ENCODE measurements at regions not wholly inside any gene's neighbourhood (a gene's known extent, or its start where the extent isn't known, plus 50 kb on each side); places are given as distances from the start of the nearest gene placed in this dataset.
A peak's percentile ranks its signal among the peaks of the same experiment; 100 is the strongest.

DNA sequence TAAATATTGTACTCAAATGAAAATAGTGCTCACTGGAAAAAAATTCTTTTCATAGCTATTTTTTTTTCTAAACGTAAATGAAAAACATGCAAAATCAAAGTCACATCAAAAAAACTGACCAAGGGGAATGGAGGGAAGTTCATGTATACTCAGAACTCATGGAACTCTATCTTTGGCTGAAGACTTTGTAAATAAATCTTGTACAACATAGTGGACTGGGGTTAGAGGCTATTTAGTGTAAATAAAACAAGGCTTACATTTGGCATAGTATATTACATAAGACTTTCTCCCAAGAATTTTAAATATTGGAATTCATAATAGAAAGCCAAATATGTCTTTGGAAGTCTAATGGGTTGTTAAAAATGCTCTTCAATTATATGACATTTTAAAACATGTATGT, 59.8 kb upstream of the PDE5A start:
- DNase-seq (ENCODE audit: low read depth in 1 of 2, low spot score in 1 of 2), result no peak
- TF ChIP-seq, protein P1, sequence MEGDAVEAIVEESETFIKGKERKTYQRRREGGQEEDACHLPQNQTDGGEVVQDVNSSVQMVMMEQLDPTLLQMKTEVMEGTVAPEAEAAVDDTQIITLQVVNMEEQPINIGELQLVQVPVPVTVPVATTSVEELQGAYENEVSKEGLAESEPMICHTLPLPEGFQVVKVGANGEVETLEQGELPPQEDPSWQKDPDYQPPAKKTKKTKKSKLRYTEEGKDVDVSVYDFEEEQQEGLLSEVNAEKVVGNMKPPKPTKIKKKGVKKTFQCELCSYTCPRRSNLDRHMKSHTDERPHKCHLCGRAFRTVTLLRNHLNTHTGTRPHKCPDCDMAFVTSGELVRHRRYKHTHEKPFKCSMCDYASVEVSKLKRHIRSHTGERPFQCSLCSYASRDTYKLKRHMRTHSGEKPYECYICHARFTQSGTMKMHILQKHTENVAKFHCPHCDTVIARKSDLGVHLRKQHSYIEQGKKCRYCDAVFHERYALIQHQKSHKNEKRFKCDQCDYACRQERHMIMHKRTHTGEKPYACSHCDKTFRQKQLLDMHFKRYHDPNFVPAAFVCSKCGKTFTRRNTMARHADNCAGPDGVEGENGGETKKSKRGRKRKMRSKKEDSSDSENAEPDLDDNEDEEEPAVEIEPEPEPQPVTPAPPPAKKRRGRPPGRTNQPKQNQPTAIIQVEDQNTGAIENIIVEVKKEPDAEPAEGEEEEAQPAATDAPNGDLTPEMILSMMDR (IDR thresholded peaks at IDR 0.05; ENCODE audit: low read depth, low read length), result no peak
- H3K4me1 ChIP-seq (ENCODE audit: low read depth), result no peaks in the 10 kb centered on the region
- H3K4me3 ChIP-seq, result no peak overlapping the region
- no peak overlapping the region for H3K27ac ChIP-seq
- H3K36me3 ChIP-seq, result no peaks in the 10 kb centered on the region
- H3K9me3 ChIP-seq (ENCODE audit: low read depth), result no peaks in the 10 kb centered on the region
- no peaks in the 10 kb centered on the region for H3K27me3 ChIP-seq

DNA sequence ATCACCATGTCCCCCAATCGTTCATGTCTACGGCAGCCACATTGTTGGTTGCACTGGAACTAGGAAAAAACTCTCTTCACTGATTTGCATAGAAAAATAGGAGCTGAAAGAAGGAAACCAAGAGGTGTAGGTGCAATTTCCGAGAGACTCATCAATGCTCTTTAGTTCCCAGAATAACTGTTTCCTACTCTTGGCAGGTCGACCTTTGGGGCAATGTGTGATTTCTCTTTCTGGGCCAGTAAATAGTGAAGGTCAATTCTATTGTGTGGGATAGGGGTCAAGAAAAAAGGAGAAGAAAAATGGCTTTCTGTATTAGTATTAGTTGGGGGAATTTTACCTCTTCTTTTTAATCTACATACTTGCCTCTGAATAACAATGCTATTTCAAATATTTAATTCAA, 55.9 kb upstream of the PDE5A start:
- H3K27me3 ChIP-seq, result no peaks in the 10 kb centered on the region
- H3K36me3 ChIP-seq, result no peaks in the 10 kb centered on the region
- no peak for DNase-seq (ENCODE audit: low read depth in 1 of 2, low spot score in 1 of 2)
- H3K4me1 ChIP-seq (ENCODE audit: low read depth), result no peaks in the 10 kb centered on the region
- no peak overlapping the region for H3K27ac ChIP-seq
- no peaks in the 10 kb centered on the region for H3K9me3 ChIP-seq (ENCODE audit: low read depth)
- H3K4me3 ChIP-seq, result no peak overlapping the region
- TF ChIP-seq, protein P1 (IDR thresholded peaks at IDR 0.05; ENCODE audit: low read depth, low read length), result no peak

DNA sequence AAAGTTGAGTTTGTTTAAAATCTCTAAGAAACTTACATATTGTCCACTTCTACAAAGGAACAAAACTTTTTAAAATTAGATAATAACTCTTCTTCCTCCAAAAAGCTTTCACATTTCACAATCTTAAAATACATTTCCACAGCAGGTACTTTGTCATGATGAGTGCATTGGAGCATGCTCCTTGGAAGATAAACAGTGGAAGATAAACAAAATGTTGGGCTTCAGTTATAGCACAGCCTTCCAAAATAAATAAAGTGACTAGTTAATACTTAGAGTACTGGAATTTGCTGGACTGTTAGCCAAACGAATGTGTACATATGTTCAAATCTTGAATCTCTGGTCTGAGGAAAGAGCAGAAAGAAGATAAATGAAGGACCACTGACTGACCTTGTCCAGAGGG, 54.9 kb upstream of the PDE5A start:
- H3K27ac ChIP-seq, result no peak overlapping the region
- no peaks in the 10 kb centered on the region for H3K36me3 ChIP-seq
- H3K27me3 ChIP-seq, result no peaks in the 10 kb centered on the region
- TF ChIP-seq, protein P1 (IDR thresholded peaks at IDR 0.05; ENCODE audit: low read depth, low read length), result no peak
- no peak overlapping the region for H3K4me3 ChIP-seq
- H3K4me1 ChIP-seq (ENCODE audit: low read depth), result no peaks in the 10 kb centered on the region
- DNase-seq (ENCODE audit: low read depth in 1 of 2, low spot score in 1 of 2), result peak in 1 of 2 donors; percentile 32
- no peaks in the 10 kb centered on the region for H3K9me3 ChIP-seq (ENCODE audit: low read depth)

DNA sequence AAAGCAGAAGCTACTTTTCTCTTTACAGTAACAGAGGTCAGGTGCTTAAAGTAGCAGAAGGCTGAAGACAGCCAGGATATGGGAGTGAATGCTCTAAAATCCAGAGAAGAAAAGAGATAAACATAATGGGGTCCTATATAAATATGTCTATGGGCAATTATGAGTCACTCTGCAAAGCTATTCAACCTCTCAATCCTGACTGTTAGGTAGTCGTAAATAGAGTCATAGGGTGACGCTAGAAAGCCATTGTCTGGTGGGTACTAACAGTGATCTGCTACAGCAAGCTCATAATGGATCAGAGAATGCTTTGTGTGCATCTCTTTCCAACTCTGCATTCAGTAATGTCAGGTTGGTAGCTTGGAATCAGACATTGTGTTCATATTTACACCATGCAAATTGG, 53.5 kb upstream of the PDE5A start:
- TF ChIP-seq, protein P1 (IDR thresholded peaks at IDR 0.05; ENCODE audit: low read depth, low read length), result no peak
- Histone ChIP-seq H3K27me3 (no peaks in the 10 kb centered on the region), H3K27ac (no peak overlapping the region), H3K4me3 (no peak overlapping the region), H3K9me3 (ENCODE audit: low read depth) (no peaks in the 10 kb centered on the region), H3K4me1 (ENCODE audit: low read depth) (no peaks in the 10 kb centered on the region), H3K36me3 (no peaks in the 10 kb centered on the region)
- DNase-seq (ENCODE audit: low read depth in 1 of 2, low spot score in 1 of 2), result no peak

DNA sequence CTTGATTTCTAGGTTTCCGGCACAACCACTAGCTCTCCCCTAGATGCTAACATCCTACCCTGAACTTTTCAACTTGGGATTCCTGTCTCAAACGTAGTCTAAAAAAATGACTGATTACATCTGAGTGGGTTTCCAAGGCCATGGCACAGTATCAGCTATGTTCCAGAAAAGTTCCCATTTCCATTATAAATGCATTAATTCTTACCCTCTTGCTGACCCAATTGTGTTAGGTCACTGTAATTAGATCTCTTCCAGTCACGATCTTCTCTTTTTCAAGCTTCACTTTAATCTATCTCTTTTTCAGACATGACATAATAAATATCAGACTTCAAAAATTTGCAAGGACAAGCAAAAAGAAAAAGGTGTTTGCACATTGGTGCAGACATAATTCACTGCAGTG, 50.6 kb upstream of the PDE5A start:
- no peak overlapping the region for H3K27ac ChIP-seq
- no peaks in the 10 kb centered on the region for H3K4me1 ChIP-seq (ENCODE audit: low read depth)
- TF ChIP-seq, protein P1 (IDR thresholded peaks at IDR 0.05; ENCODE audit: low read depth, low read length), result no peak
- H3K36me3 ChIP-seq, result no peaks in the 10 kb centered on the region
- H3K9me3 ChIP-seq (ENCODE audit: low read depth), result no peaks in the 10 kb centered on the region
- H3K27me3 ChIP-seq, result no peaks in the 10 kb centered on the region
- no peak for DNase-seq (ENCODE audit: low read depth in 1 of 2, low spot score in 1 of 2)
- H3K4me3 ChIP-seq, result no peak overlapping the region

DNA sequence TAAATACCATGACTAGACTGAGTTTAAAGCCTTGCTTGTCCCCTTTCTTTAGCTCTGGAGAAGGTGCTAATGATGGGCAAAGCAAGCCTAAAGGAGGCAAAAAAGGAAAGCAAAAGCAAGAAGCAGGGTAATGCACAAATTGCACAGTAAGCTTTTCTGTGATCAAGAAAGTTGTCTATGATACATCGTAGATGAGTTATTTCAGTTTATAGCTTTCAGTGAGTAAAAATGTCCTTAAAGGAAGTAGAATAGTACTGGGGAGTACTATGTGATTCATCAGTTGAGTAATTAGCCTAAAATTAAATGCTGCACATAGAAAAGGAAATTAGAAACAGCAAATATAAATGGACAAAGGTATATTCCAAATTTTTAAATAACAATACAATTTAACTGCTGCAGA, 50.2 kb upstream of the PDE5A start:
- no peak for DNase-seq (ENCODE audit: low read depth in 1 of 2, low spot score in 1 of 2)
- Histone ChIP-seq H3K4me1 (ENCODE audit: low read depth) (no peaks in the 10 kb centered on the region), H3K27me3 (no peaks in the 10 kb centered on the region), H3K4me3 (no peak overlapping the region), H3K27ac (no peak overlapping the region), H3K36me3 (no peaks in the 10 kb centered on the region), H3K9me3 (ENCODE audit: low read depth) (no peaks in the 10 kb centered on the region)
- TF ChIP-seq, protein P1 (IDR thresholded peaks at IDR 0.05; ENCODE audit: low read depth, low read length), result no peak

All from cardiac muscle cell (in vitro differentiated cells and primary cell).